DMS79 (cell line): ENCODE measurements at regions not wholly inside any gene's neighbourhood (a gene's known extent, or its start where the extent isn't known, plus 50 kb on each side); places are given as distances from the start of the nearest gene placed in this dataset.

ENCODE experiments used
- DNase-seq: peaks from one replicate; lab custom pipeline; 2025; lab: John Stamatoyannopoulos, UW

- DNase-seq: no peak
Measured at GRCh38 chr7:115883629-115884028, 146.9 kb downstream of the TFEC start.

- no peak for DNase-seq
Measured at GRCh38 chr7:115881476-115881875, 149.1 kb downstream of the TFEC start.

DNA sequence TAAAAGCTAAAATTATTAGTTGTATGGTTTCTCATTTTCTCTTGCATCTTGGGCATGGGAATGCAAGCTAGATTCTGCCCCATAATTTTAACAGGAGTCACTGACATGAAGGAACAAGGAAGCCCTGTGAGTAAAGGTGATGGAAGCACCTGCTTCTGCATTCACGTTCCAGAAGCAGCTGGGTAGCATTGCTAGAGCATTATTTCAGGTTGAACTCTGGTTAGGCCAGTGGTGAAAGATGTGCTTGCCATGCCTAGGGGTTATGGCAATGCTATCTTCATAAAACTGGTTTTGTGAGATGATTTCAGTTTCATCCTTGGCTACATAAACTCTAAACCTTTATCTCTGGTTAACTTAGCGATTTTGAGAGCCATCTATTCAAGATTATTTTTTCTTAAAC lies 151.4 kb downstream of the TFEC start:
- no peak for DNase-seq

DNA sequence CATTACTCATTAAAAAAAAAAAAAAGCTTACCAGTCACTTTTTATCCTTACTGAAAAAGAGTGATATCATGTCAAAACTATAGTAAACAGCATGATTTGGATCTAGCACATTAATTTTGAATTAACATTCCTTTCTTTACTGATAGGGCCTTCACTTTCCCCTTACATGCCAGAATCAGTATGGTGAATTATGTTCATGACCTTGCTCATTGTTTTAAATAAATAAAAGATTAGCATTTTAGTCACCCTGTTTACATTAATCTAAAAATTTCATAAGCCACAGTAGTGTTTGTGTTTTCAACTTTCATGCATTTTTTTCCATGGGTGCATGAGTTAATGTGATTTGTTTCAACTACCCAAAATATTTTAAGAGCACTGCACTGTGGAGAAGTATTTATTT lies 160.8 kb downstream of the TFEC start:
- DNase-seq: no peak

GRCh38 chr7:115869190-115869589 lies 161.4 kb downstream of the TFEC start:
- no peak for DNase-seq

DNA sequence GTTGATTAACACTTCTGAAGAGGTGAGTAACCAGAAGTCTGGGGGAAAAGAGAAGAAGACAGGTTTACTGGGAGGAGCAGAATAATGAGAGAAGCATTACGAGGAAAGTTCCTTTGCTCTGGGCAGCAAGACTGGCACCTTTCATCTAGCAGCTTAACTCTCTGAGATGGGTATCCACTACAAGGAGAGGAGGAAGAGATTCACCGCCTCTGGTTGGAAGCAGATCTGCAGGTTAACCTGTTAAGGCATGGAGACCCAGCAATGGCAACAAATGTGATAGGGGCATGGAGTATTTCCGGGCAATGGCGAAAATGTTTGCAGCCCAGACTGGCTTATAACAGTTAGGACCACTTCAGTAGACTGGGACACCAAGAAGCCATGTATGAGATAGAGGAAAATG lies 162.2 kb downstream of the TFEC start:
- no peak for DNase-seq

DNA sequence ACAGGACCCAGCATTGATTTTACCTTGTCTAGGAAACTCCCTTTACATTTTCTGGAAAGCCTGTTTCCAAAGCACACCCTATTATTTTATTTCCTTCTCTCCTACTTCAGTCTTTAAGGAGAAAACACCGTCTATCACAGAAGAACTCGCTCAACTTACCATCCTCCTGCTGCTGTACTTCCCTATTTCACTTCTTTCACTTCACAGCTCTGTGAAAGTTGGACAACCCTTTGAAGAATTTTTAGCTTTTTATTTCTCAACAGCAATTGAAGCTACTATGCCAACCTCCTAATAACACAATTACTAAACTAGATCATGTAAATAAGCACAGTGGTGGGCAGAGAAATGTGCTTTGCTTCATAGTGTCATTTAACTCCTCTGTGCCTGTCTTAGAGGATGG lies 166.5 kb downstream of the TFEC start:
- no peak for DNase-seq

GRCh38 chr7:115851291-115851690 lies 179.3 kb downstream of the TFEC start:
- DNase-seq: no peak

GRCh38 chr7:115850774-115851173 lies 179.8 kb downstream of the TFEC start:
- no peak for DNase-seq

- DNase-seq: no peak
Measured at GRCh38 chr7:115844857-115845256, 185.7 kb downstream of the TFEC start.

- no peak for DNase-seq
Measured at GRCh38 chr7:115840702-115841101, 189.9 kb downstream of the TFEC start.

DNA sequence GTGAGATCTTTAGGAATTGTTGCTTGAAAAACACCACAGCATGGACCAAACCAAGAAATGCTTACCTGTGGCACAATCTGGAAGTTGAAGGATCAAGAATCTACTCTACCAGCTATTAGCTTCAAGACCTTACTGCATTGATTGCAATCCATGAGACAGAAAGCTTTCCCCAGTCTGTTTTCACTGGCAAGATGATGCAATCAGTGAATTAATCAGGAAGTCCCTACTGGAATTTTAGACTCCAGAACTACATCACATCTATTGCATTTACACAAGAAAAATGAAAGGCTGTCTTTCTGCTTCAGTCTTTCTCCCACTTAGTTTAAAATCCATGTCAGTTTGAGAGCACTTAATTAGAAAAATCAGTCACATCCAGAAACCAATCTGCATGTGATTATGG lies 191.7 kb downstream of the TFEC start:
- no peak for DNase-seq

DNA sequence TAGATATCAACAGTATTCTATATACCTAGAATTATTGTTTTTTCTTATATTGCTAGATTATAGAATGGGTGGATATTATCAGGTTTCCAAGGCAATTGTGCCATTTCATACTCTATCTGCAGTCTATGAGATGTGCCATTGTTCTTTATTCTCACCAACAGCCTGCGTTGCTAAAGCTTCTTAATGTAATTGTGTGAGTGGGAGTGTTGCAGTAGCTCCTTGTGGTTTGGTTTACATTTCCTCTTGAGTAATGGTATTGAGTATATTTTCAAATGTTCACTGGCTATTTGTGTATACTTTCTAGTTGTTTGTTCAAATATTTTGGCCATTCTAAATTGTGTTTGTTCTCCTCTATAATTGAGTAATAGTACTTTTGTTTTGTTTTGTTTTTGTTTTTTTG lies 199.2 kb downstream of the TFEC start:
- no peak for DNase-seq

- no peak for DNase-seq
Measured at GRCh38 chr7:115827305-115828045, 203.1 kb downstream of the TFEC start.

- DNase-seq: no peak
Measured at GRCh38 chr7:115825456-115826115, 205.0 kb downstream of the TFEC start.

GRCh38 chr7:115822801-115823200 lies 207.8 kb downstream of the TFEC start:
- DNase-seq: no peak

GRCh38 chr7:115822380-115822779 lies 208.2 kb downstream of the TFEC start:
- no peak for DNase-seq

GRCh38 chr7:115816318-115816974 lies 214.1 kb downstream of the TFEC start:
- no peak for DNase-seq

DNA sequence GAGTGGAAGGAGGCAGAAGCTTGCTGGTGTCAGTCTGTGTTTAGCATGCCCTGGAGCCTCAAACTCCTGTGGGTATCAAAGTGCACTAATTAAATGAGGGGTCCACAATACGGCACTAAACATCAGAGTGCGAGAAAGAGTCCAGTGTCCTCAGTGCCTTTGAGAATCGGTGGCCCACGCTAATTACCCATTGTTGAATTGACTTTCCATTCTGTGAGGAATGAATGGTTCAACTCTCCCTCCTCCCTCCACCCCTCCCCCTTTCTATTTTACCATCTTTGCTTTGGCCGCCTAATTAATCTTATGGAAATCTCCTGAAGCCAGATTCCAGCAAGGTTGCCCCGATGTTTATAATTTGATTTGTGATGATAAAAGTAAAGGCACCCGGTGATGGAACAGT lies 217.8 kb downstream of the TFEC start:
- no peak for DNase-seq

DNA sequence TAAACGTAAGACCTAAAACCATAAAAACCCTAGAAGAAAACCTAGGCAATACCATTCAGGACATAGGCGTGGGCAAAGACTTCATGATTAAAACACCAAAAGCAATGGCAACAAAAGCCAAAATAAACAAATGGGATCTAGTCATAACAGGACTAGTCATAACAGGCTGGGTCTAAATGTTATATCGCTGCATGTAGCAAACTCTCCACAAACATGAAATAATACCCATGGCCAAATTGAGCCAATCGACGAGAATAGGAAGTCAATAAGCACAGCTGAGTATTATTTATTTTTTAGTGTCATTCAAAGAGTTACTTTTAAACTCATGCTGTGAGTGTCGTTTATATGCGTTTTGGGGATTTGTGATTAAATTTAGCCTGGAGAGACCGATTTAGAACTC lies 225.1 kb downstream of the TFEC start:
- DNase-seq: no peak

- DNase-seq: no peak
Measured at GRCh38 chr7:115802415-115802814, 228.1 kb downstream of the TFEC start.

GRCh38 chr7:115799430-115799829 lies 231.1 kb downstream of the TFEC start:
- no peak for DNase-seq

GRCh38 chr7:115793958-115794702 lies 236.4 kb downstream of the TFEC start:
- no peak for DNase-seq
